A549 (cell line): ENCODE measurements at regions not wholly inside any gene's neighbourhood (a gene's known extent, or its start where the extent isn't known, plus 50 kb on each side); places are given as distances from the start of the nearest gene placed in this dataset.

Experiments
- BHLHE40 ChIP-seq: IDR thresholded peaks from 2 replicates; pipeline ENCODE4 v1.6.1; 2012; ENCODE audit warnings: low read depth, low read length, inconsistent platforms
- CBX8 ChIP-seq: fragments of 200-600 bp; sonication (generic); IDR thresholded peaks from 2 replicates; pipeline ENCODE4 v1.6.1; 2016
- CHD4 ChIP-seq: fragments of 200-600 bp; sonication (generic); IDR thresholded peaks from 2 replicates; pipeline ENCODE4 v1.6.1; 2016; ENCODE audit warnings: antibody characterized with exemption, mild to moderate bottlenecking, borderline replicate concordance
- CTCF ChIP-seq: fragments of >200 bp; sonication (Bioruptor Twin); formaldehyde crosslinking; IDR thresholded peaks from 3 replicates; pipeline ENCODE4 v1.5.1; 2016
- EHF ChIP-seq: fragments of 250-450 bp; sonication (Bioruptor Pico); IDR thresholded peaks from 2 replicates; pipeline ENCODE4 v1.5.0; 2020; ENCODE audit warnings: mild to moderate bottlenecking
- ELK1 ChIP-seq: fragments of 150-350 bp; IDR thresholded peaks from 2 replicates; pipeline ENCODE4 v1.6.1; 2014; ENCODE audit warnings: low read depth, mild to moderate bottlenecking, low read length
- HDAC2 ChIP-seq: fragments of 200-600 bp; sonication (generic); IDR thresholded peaks from 2 replicates; pipeline ENCODE4 v1.6.1; 2016
- JUN ChIP-seq, 2 experiments: fragments of >200 bp; sonication (Bioruptor Twin); formaldehyde crosslinking; IDR thresholded peaks; 2 replicates in 1 of 2; 3 replicates in 1 of 2; pipeline ENCODE4 v1.6.1; 2016 to 2017
- JUNB ChIP-seq: fragments of >200 bp; sonication (Bioruptor Twin); formaldehyde crosslinking; IDR thresholded peaks from 2 replicates; pipeline ENCODE4 v1.6.1; 2016
- KDM5A ChIP-seq: fragments of 200-600 bp; sonication (generic); IDR thresholded peaks from 2 replicates; pipeline ENCODE4 v1.6.1; 2016; ENCODE audit warnings: antibody characterized with exemption, mild to moderate bottlenecking
- NR3C1 ChIP-seq: fragments of >200 bp; sonication (Bioruptor Twin); formaldehyde crosslinking; IDR thresholded peaks from 3 replicates; pipeline ENCODE4 v1.6.1; 2017
- ZC3H11A ChIP-seq: fragments of 450-650 bp; IDR thresholded peaks from 2 replicates; pipeline ENCODE4 v1.6.1; 2014; ENCODE audit warnings: antibody characterized with exemption, mild to moderate bottlenecking
- ZFP36 ChIP-seq: fragments of 450-650 bp; IDR thresholded peaks from 2 replicates; pipeline ENCODE4 v1.6.1; 2014; ENCODE audit warnings: borderline replicate concordance; ENCODE audit not compliant: partially characterized antibody

GRCh38 chr6:165800337-165800736 lies 137.3 kb upstream of the PDE10A start:
- no peak for TF ChIP-seq CTCF
- TF ChIP-seq JUN (IDR thresholded peaks at IDR 0.05): no peak
- TF ChIP-seq JUNB: no peak
- no peak for TF ChIP-seq BHLHE40
- no peak for TF ChIP-seq HDAC2
- TF ChIP-seq CBX8: no peak
- TF ChIP-seq CHD4: no peak
- TF ChIP-seq ELK1: no peak
- no peak for TF ChIP-seq ZC3H11A
- no peak for TF ChIP-seq NR3C1
- TF ChIP-seq ZFP36: no peak
- TF ChIP-seq KDM5A: no peak
- TF ChIP-seq EHF: no peak
